CD4-positive, alpha-beta T cell treated with Interleukin-17A for 4 hours (primary cell): ENCODE measurements at regions not wholly inside any gene's neighbourhood (a gene's known extent, or its start where the extent isn't known, plus 50 kb on each side); places are given as distances from the start of the nearest gene placed in this dataset.
"Not testable (repeated sequence)": the region's sequence is repeated elsewhere in the genome, so short reads cannot be mapped to it uniquely, and the experiment has no call there.

Source experiments
- DNase-seq: peaks from one replicate; pipeline ENCODE4 v3.0.0-alpha.2; 2020; ENCODE audit warnings: mixed read lengths

DNA sequence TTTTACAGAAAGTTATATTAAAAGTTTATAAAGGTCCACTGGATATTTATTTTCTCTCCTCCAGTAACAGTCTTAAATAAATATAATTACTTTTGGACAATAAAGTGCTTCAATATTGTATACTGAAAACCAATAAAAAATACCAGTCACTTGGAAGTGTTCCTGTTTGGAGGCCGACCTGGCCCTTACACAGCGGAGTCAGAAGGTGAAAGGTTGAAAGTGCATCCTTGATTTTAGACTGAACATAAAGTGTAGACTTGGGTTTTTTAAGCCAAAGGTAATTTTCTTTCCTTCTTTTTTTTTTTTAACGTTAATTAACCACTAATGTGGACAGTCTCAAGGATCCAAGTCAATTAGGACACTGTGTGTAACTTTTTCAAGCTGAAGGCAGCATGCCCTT is 152.3 kb upstream of the TBX18 start:
- DNase-seq, result no peak

DNA sequence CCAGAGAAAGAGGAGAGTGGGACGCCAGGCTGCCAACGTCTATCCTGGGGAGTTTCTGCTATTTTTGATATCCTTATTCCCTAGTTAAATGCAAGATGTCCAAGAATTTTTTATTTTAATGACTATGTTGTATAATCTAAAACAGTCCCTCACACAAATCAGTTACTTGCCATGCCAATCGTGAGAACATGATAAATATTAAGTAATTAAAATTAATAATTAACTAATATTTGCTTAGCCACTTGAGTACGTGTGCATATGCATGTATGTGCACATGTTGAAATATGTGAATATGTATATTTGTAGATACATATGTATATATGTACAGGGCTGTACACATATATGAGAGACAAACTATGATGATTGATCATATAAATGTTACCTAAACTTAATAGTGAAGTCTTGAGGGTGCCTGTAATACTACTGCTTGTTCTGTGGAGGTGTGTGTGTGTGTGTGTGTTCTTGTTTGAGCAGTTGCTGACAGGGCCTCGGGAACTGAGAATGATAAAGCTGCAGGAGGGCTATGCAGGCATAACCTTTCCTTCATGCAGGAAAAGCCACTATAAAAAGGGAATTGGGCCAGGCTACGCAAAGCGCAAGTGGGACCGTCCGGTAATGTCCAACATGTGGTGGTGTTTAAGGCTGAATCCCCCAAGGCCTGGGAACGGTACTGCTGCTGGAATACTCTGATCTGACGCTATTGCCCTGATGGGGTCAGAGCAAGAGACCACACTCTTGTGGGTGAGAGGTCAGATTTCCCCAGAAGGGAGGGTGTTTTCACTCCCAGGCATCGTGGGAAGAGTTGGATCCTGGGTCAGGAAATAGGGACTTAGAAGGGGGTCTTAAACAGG is 148.3 kb upstream of the TBX18 start:
- DNase-seq, result no peak

DNA sequence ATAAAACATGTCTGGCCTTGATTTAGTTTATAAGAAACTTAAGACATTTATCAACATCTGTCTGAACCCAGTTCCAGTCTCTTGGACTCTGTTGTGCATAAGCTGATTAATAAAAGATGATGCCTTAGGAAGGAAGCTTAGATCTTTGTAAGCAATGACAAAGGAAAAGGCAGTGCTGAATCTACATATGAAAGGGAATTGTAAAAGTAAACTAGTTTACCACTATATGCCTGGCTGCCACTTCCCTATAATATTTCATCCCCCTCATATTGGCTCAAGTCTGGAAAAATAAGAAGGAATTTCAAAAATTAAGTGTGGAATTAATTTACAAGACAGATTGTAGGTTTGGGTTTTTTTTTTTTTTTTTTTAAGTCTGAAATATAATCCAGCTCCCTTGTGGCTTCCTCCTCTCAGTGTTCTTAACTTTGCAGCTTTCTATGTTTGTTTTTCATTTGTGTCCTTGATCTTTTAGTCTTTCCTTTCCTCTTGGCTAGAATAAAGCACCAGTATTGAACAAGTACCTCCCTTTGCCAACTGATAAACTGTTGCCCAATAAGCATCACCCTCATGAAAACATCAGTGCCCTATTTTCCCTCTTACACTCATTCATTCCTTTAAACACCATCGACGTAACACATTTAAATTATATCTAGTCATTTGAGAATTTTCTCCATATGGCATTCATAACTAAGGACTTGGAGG is 146.7 kb upstream of the TBX18 start:
- no peak for DNase-seq

DNA sequence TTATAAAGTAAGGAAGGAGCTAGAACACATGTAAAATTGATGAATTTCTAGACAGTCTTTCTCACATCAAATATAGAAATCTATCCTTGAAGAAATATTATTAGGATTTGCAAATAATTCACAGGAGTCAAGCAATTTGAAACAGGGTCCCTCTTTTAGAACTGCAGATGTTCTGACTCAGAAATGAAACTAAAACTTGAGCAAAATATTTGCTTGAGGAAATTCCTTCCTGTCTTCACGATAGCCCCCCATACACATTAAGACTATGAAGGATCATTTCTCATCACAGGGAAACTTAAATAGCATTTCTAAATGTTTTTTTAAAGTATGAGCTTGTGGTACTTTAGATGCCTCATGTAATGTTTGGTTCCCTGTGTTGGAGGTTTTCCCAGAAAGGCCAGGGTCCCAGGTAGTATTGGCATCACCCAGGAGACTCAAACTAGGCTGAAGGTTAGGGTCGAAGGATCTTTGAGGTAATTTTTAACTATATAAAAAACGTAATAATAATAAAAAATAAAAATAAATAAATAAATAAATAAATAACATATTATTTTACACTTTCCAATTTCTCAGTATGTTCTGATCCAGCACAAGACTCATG is 144.0 kb upstream of the TBX18 start:
- DNase-seq, result no peak

DNA sequence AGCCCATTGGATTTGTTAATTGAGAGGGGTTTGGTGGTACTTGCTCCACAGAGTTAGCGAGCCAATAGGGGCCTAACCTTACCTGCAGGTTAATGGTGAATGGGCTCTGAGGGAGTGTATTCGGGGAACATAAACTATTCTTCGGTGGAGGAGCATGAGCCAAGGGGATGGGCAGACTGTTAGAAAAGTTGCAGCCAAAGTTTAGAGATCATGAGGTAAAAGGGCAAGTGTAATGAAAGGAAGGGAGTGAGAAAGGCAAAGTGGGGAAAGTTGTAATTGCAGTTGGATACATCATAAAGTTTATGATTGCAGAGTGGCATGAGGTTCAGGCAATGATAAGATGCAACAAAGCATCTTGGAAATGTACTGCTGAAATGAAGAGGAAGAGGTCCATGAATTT is 142.1 kb upstream of the TBX18 start:
- no peak for DNase-seq

DNA sequence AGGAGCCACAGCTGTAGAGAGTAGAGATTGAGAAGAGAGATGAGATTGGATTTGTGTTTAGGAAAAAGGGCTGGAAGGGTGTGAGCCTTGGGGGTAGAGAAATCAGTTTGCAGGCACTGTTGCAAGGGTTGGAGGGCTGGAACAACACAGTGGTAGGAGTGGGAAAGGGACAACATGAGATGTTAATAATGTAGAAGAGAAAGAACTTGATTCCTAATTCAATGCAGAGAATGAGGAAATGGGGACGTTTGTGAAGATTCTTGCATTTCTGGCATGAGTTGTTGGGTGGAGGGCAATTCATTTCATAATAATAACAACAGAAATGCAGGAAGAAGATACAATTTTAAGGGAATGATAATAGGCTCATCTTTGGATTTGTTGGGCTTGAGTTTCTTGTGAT is 141.4 kb upstream of the TBX18 start:
- DNase-seq, result no peak

DNA sequence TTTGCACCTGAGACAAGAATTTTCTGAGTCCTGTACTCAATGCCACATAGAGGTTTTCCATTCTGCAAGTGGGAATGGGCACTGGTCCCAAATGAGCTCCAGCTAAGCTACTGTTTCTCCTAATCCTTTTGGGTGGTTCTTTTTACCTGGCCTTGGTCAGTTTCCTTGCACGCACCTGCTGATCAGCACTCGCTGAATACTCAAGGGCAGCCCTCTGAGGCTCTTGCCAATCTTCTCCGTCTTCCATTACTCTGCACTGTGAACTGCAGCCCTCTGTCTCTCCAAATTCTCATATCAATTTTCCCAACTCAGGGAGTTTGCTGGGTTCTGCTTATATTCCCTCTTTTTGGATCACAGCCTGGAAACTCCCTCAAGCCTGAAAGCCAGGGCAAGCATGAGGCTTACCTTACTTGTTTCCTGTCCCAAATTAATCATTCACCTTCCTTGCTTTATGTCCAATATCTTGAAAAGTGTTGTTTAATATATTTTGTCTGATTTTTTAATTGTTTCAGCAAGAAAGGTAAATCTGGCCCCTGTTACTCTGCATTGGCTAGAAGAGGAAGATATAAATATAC is 138.0 kb upstream of the TBX18 start:
- DNase-seq, result no peak

DNA sequence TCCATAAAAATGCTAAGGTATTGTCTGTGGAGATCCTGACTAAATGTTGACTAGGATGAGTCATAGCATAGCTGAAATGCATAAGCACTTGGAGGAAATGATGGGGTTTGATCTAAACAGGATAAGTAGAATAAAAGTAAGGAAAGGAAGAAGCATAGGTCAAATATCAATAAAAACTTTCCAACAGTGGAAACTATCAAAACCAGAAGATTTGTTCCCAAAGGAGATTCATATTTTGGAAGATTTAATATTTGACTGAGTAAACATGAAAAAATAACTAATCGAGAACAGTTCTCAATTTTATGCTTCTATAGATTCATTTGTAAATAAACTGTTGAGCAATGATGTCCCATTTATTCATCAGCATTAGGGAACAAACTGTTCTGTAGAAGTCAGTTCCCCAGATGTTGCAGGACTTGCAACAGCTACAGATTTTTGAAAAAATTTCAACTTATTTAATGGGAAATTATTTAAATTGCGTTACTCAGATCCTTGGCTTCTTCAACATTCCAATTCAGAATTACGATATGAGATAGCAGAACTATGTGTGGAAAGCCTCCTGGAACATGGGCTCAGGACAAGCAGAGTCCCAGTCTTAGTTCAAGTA is 133.7 kb upstream of the TBX18 start:
- no peak for DNase-seq

DNA sequence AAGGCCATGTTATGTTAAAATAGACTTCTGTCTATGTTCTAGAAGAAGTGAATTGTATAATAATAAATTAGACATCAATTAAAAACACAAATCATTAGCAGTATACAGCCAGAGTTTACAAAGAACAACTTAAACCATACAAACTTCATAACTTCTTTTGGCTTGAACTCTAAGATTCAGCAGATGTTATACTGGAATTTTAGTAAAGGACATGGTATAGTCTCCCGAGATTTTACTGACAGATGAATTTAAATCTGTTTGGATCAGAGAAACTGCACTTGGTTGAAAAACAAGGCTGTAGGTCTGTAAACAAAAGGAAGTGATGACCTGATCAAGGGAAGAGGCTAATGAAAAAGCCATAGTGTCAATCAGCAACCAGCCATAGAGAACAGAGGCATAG is 132.6 kb upstream of the TBX18 start:
- no peak for DNase-seq

DNA sequence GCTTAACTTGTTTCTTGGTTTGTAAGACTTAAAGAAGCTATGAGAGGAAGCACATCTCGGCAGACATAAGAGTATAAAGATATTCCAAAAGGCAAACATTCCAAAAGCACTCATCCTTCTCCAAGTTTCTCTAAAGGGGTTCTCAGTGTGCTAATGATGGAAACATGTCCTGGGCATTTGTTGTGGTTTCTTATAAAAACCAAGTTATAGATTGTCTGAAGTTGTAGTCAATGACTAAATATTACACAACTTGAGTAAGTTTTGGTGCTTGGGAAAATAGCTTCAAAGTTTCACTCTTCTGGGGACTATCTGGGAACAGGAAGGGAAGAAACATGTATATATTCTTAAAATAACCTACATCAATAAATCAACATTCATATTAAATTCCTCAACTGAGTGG is 128.3 kb upstream of the TBX18 start:
- no peak for DNase-seq

DNA sequence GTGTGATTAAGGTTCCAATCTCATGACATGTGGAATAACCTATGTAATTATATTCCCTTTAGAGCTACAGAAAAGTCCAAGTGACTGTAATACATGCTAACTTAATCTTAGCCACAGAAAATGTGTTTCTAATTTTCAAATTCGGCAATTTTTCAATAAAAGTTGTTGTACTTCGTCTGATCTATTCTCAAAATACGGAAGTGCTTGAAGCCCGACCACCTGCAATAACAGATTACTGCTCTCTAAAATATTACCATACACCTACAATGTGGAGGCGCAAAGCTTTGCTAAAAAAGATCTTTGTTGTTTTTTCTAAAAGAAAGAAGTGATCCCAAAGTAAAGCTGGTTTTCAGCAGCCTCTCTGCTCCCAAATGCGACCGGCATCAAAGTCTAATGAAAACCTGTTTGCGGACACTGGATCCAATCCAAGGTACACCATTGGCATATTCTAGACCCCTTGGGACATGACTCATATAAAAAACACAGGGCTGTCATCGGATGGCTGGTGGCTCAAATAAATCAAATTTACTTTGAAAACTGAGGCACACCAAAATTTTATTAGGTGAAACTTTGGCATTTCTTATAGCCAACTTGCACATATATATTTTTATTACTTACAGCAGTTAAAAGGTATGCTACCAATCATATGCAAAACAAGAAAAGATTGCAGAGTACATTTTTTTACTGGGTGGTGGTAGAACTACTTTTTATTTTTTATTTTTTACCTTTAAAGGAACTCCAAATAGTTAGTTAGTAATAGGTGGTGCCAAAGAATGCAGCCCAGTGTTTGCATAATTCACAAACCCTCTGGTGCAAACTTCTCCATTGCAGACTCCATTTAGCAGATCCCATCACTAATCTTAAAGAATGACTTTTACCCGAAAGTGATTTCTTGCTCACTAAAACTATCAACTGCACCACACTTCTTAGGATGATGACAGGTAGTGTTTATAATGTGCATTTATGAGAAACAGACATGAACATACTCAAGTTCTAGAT is 118.7 kb upstream of the TBX18 start:
- no peak for DNase-seq

DNA sequence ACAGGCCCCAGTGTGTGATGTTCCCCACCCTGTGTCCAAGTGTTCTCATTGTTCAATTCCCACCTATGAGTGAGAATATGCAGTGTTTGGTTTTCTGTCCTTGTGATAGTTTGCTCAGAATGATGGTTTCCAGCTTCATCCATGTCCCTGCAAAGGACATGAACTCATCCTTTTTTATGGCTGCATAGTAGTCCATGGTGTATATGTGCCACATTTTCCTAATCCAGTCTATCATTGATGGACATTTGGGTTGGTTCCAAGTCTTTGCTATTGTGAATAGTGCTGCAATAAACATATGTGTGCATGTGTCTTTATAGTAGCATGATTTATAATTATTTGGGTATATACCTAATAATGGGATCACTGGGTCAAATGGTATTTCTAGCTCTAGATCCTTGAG is 115.0 kb upstream of the TBX18 start:
- not testable (repeated sequence) for DNase-seq

DNA sequence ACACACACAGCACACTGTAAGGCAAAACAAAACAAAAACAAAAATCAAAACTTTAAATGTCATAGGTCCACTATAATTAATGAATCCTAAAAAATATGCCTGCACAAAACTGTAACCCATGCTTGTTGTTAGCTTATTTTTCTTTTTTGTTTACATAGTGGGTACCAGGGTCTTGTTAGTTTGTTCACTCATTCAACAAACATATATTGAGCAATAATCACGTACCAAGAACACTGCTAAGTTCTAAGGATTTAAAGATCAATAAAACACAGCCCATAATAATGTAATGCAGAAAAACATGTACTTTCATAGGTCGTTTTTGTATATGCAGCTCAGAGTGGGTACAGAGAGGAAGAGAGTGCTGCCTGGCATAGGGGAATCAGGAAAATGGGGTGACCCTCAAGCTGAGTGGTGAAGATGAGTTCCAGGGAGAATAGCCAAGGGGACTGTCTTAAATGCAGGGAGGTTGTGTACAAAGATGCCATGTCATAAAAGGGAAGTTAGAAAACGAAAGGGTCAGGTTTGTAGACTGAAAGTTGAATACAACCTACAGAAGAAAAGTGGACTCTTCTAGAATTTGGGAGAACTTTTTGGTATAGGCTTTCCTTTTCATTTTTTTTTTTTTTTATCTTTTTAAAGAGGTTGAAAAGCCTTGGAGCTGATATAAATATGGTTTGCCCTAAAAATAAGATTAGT is 113.3 kb upstream of the TBX18 start:
- no peak for DNase-seq

DNA sequence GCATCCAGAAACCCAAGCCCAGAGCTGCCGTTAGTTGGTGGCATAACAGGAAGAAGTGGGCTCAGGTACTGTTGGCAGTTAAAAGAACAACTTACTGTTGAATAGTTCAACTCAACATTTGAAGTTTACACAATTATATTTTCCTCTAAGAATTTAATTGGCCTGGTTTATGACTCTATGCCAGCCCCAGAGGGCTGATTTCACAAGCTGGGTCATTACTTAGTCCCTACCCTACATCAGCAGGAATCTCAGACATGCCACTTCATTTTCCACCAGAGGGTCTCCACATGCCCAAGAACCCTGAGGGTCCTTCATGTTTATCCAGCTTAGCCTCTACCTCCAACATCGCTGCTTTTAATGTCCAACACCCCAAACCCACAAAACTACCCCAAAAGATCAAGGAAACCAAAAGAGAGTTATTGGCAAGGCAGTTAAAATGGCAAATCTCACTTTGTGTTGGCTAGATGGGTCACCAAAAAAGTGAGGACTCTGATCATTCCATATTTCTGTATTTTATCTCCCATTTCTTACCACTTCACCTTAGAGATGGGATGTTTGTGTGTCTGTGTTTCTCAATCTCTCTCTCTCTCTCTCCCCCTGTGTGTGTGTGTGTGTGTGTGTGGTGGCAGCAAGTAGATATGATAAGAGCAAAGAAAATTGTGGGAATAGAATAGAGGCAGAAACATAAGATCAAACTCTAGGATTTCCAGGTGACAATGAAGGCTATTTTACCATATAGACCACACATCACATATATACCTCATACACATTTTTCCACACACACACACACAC is 112.5 kb upstream of the TBX18 start:
- no peak for DNase-seq

DNA sequence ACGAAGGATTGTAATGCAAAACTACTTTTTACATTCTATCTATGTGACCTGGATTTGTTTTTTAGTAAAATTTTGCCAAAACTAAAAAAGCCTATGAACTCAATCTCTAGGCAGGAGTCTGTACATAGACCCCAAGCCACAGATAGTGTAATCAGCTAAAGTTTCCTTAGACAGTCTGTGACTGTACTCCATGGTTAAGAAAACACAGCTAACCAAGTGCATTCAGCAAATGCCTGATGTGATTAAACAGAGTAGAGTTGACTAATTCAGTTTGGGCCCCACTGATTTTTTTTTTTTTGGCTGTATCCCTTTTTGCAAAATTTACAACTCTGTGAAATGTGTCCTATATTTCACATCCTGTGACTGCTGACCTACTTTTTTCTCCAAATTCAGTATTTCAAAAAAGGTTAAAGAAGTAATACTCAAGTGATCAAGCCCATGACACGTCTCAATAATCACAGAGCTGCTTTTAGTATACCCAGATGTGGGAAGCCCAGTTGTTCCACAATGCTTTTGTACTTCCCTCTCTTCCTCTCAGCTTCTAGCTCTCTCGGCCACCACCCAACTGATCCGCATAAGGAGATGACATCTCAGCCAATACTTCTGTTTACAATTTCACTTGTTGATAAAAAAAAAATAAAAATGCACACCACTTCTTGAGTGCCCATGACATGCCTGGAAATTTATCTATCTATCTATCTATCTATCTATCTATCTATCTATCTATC is 108.8 kb upstream of the TBX18 start:
- DNase-seq, result no peak

DNA sequence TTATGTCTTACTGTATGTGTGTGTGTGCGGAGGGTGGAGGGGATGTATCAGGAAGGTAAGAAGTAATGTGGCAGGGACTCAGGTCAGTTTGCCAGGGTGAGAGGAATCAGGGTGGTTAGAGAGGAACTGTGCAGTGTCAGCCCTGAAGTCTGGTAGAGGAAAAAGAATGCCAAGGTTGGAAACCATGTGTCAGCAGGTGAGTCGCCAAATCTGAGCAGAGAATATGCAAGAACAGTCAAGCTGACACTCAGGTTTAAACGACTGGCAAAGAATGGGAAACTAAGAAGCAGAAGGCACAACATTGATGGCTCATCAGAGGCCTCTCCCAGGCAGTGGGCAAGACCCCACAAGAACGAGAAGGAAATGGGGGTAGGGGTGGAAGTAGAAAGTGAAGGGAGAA is 107.5 kb upstream of the TBX18 start:
- no peak for DNase-seq

DNA sequence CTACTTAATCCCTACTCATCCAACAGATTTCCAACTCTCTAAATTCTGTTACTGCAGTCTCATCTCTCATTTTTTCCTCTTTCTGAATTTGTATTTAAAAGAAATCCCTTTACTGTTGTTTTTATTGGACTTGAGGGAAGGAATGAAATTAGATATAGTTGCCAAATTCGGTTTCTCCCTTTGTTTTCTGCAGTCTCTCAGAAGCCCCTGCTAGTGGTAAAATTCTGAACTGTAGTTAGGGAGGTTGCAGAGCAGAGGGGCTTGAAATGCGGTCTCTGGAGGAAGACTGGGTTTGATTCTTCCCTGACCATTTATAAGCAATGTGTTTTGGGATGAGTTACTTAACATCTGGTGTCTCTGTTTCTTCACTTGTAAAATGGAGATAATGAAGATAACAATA is 106.3 kb upstream of the TBX18 start:
- DNase-seq, result no peak

DNA sequence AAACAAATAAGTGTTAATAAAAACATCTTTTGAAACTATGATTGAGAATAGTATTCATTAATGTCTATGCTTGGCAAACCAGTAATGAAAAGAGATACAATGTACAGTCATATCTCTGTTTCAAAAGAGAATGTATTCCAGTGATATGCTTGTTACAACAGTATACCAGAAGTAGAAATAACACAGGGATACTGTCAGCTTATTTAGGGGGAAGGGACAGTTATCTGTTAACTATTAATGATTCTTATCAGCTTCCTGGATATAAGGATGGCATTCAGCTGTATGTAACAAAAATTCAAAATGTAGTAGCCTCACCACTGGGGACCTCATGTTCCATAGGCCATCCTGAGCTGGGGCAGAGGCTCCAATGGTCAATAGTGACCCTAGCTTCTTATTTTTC is 103.8 kb upstream of the TBX18 start:
- DNase-seq, result no peak

DNA sequence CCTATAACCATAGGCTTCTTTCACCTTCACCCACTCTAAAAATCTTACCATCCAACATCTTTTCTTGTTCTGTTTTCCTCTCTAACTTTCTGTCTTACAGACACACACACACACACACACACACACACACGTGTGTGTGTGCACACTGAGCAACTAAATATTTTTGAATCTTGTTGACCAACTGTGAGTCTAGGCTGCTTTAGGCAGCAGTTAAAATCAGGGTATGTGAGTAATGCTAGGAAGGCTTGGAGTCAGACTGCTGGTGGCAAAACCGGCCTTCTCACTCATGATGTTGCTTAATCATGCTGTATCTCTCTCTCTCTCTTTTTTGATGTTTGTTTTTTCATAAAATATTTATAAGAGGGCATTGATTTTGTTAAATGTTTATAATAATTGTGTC is 103.1 kb upstream of the TBX18 start:
- DNase-seq, result no peak

DNA sequence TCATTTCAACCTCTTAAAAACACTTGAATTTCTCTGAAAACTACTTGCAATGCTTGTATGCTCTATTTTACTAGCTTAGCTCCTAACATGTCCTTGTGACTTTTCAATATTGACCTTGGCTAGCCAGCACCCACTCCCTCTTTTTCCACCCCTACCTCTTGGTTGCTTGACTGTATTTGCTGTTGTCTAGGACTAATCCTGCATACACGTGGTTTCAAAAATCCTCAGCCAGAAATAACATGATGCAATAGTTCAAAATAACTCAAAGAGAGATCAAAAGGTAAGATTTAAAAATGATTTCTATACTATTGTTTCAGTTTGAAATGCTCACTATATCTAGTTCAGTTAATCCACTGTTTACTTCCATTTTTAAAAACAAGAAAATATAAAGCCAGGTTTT is 102.3 kb upstream of the TBX18 start:
- DNase-seq, result no peak
